HEK293T (cell line): ENCODE measurements at regions not wholly inside any gene's neighbourhood (a gene's known extent, or its start where the extent isn't known, plus 50 kb on each side); places are given as distances from the start of the nearest gene placed in this dataset.

Source experiments
- CTCF ChIA-PET: fragments of 350-600 bp; formaldehyde crosslinking; extraction: SDS; loops from one replicate; lab custom pipeline; 2021; ENCODE audit warnings: antibody characterized with exemption, inconsistent platforms; lab: Yijun Ruan, JAX
- POLR2A ChIA-PET: fragments of 350-600 bp; formaldehyde crosslinking; extraction: SDS; loops from one replicate; lab custom pipeline; 2020; ENCODE audit warnings: antibody characterized with exemption, inconsistent platforms; lab: Yijun Ruan, JAX
- DNase-seq: peaks from one replicate; pipeline ENCODE4 v3.0.0; 2012; ENCODE audit warnings: mixed read lengths; ENCODE audit errors: extremely low spot score
- ARNT ChIP-seq: fragments of 450-650 bp; IDR thresholded peaks from 2 replicates; pipeline ENCODE4 v1.6.1; 2017; ENCODE audit warnings: mild to moderate bottlenecking
- BHLHE40 ChIP-seq: fragments of 450-650 bp; IDR thresholded peaks from 2 replicates; pipeline ENCODE4 v1.6.1; 2016; ENCODE audit warnings: mild to moderate bottlenecking, moderate library complexity, borderline replicate concordance
- CTBP1 ChIP-seq: fragments of 450-650 bp; IDR thresholded peaks from 2 replicates; pipeline ENCODE4 v1.6.1; 2016; ENCODE audit warnings: borderline replicate concordance
- ELF4 ChIP-seq: fragments of 450-650 bp; IDR thresholded peaks from 2 replicates; pipeline ENCODE4 v1.6.1; 2017; ENCODE audit warnings: antibody characterized with exemption
- FOXA1 ChIP-seq: fragments of 450-650 bp; IDR thresholded peaks from 2 replicates; pipeline ENCODE4 v1.6.1; 2016; ENCODE audit warnings: mild to moderate bottlenecking
- FOXK2 ChIP-seq: fragments of 450-650 bp; IDR thresholded peaks from 2 replicates; pipeline ENCODE4 v1.6.1; 2016; ENCODE audit warnings: mild to moderate bottlenecking
- FOXM1 ChIP-seq: fragments of 450-650 bp; IDR thresholded peaks from 2 replicates; pipeline ENCODE4 v1.6.1; 2017; ENCODE audit warnings: mild to moderate bottlenecking, borderline replicate concordance
- HDGF ChIP-seq: fragments of 450-650 bp; IDR thresholded peaks from 2 replicates; pipeline ENCODE4 v1.6.1; 2017; ENCODE audit warnings: antibody characterized with exemption, borderline replicate concordance
- L3MBTL2 ChIP-seq: fragments of 450-650 bp; conservative IDR thresholded peaks from 2 replicates; pipeline ENCODE4 v1.6.1; 2016; ENCODE audit warnings: mild to moderate bottlenecking
- LEF1 ChIP-seq: fragments of 450-650 bp; IDR thresholded peaks from 2 replicates; pipeline ENCODE4 v1.6.1; 2017; ENCODE audit warnings: mild to moderate bottlenecking, borderline replicate concordance
- NFRKB ChIP-seq: fragments of 450-650 bp; IDR thresholded peaks from 2 replicates; pipeline ENCODE4 v1.6.1; 2016; ENCODE audit warnings: mild to moderate bottlenecking, moderate library complexity
- SP1 ChIP-seq: fragments of 450-650 bp; IDR thresholded peaks from 2 replicates; pipeline ENCODE4 v1.6.1; 2017
- SUZ12 ChIP-seq: fragments of 450-650 bp; IDR thresholded peaks from 2 replicates; pipeline ENCODE4 v1.6.1; 2016; ENCODE audit warnings: mild to moderate bottlenecking
- TARDBP ChIP-seq: fragments of 450-650 bp; IDR thresholded peaks from 2 replicates; pipeline ENCODE4 v1.6.1; 2016
- ZNF384 ChIP-seq: fragments of 450-650 bp; IDR thresholded peaks from 2 replicates; pipeline ENCODE4 v1.6.1; 2016
- TF ChIP-seq, protein P1 (sequence below): fragments of 450-650 bp; IDR thresholded peaks from 2 replicates; pipeline ENCODE4 v1.6.1; 2016

- CTCF ChIA-PET = no interaction called here
- DNase-seq = no peak
- no peak for TF ChIP-seq HDGF
- TF ChIP-seq FOXM1 = no peak
- TF ChIP-seq, protein P1, sequence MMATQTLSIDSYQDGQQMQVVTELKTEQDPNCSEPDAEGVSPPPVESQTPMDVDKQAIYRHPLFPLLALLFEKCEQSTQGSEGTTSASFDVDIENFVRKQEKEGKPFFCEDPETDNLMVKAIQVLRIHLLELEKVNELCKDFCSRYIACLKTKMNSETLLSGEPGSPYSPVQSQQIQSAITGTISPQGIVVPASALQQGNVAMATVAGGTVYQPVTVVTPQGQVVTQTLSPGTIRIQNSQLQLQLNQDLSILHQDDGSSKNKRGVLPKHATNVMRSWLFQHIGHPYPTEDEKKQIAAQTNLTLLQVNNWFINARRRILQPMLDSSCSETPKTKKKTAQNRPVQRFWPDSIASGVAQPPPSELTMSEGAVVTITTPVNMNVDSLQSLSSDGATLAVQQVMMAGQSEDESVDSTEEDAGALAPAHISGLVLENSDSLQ = no peak
- no peak for TF ChIP-seq LEF1
- no peak for TF ChIP-seq TARDBP
- no peak for TF ChIP-seq CTBP1
- no peak for TF ChIP-seq FOXA1
- no peak for TF ChIP-seq L3MBTL2
- TF ChIP-seq SUZ12 = no peak
- TF ChIP-seq FOXK2 = no peak
- TF ChIP-seq BHLHE40 = no peak
- POLR2A ChIA-PET = no interaction called here
These were observed 175.7 kb upstream of the RND3 start for GRCh38 chr2:150663143-150663542.

- POLR2A ChIA-PET = no interaction called here
- DNase-seq = no peak
- no peak for TF ChIP-seq L3MBTL2
- no peak for TF ChIP-seq LEF1
- no peak for TF ChIP-seq SP1
- TF ChIP-seq SUZ12 = no peak
- no peak for TF ChIP-seq FOXA1
- no peak for TF ChIP-seq CTBP1
- CTCF ChIA-PET = no interaction called here
These were observed 168.5 kb upstream of the RND3 start for GRCh38 chr2:150656002-150656401.

DNA sequence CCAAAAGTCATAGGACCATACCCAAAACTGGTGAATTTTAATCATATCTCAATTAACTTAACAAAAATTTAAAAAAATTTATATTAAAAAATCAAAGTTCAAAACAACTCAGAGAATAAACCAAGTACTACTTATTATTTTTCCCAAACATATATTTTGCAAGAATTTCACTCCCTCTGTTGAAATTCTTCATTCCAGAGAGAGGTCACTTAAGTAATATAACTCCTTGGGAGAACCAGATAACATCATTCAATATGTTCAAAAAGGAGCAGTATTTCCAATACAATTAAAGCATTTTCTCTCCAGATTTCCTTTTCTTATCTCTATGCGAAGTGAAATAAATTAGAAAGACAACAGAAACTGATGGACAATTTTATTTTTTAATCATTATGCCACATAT lies 165.9 kb upstream of the RND3 start:
- CTCF ChIA-PET = no interaction called here
- no peak for TF ChIP-seq TARDBP
- TF ChIP-seq, protein P1 = no peak
- no peak for TF ChIP-seq BHLHE40
- no peak for TF ChIP-seq CTBP1
- no peak for TF ChIP-seq SP1
- TF ChIP-seq FOXA1 = no peak
- TF ChIP-seq SUZ12 = no peak
- TF ChIP-seq FOXK2 = no peak
- TF ChIP-seq NFRKB = no peak
- TF ChIP-seq FOXM1 = no peak
- no peak for TF ChIP-seq HDGF
- no peak for TF ChIP-seq LEF1
- no peak for TF ChIP-seq L3MBTL2
- no peak for DNase-seq
- POLR2A ChIA-PET = no interaction called here

GRCh38 chr2:150647943-150648342 lies 160.5 kb upstream of the RND3 start:
- ChIA-PET CTCF (no interaction called here), POLR2A (no interaction called here)
- DNase-seq = no peak
- TF ChIP-seq NFRKB = no peak
- TF ChIP-seq FOXA1 = no peak
- TF ChIP-seq FOXM1 = no peak
- no peak for TF ChIP-seq TARDBP
- TF ChIP-seq FOXK2 = no peak
- no peak for TF ChIP-seq SP1
- no peak for TF ChIP-seq ARNT
- no peak for TF ChIP-seq ELF4
- no peak for TF ChIP-seq LEF1
- TF ChIP-seq SUZ12 = no peak
- no peak for TF ChIP-seq HDGF
- TF ChIP-seq BHLHE40 = no peak
- TF ChIP-seq, protein P1 = no peak
- no peak for TF ChIP-seq L3MBTL2
- no peak for TF ChIP-seq CTBP1
- no peak for TF ChIP-seq ZNF384

DNA sequence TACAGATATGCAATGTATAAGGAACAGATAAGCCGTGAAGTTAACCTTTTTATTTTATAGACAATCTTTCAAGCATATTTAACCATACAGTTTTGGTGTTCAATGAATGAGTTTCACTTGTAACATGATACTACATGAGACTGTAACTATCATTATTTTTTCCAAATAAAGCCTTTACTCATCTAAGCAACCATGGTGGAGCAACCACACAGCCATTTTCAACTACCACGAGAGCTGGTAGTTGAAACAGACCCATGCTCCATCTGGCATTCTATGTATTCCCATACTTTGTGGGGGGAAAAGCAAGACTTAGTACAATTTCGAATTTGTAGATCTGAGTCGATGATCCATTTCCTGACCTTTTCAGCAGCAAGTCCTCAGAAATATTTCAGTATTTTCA lies 159.3 kb upstream of the RND3 start:
- ChIA-PET POLR2A (no interaction called here), CTCF (no interaction called here)
- TF ChIP-seq ZNF384 (no peak), ARNT (no peak), NFRKB (no peak), BHLHE40 (no peak), L3MBTL2 (no peak), HDGF (no peak)
- DNase-seq = no peak

DNA sequence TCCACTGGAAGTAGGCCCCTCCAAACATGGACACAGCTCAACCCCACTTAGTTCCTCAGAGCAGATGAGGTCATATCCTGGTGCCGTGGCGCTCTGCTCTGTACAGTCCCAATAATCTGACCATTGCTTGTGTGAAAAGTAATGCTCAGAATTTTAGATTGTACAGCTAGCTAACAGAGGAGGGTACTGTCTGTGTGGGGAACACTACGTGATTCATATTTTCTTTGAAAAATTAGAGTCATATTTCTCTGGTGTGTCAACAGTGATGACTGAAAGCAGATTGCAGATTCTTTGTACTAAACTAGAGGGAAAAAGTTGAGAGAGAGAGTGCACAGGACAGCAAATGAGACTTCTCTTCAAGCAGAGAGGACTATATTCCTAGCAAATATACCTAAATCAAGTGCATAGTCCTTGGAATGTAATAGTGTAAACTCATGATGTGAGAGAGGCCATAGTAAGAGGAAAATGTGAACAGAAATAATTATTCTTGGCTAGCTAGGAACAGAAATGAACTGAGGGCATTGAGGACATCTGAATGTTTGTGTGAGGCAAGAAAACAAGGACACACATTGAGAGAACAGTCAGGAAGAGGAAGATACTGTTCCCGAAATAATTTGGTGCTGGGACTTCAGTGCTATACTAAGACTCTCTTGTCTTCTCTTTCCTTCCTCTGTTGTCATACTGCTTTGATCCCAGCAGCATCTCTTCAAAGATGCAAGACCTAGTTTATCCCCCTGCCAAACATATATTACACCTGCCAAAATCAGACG lies 157.0 kb upstream of the RND3 start:
- ChIA-PET POLR2A (no interaction called here), CTCF (no interaction called here)
- DNase-seq = no peak
- no peak for TF ChIP-seq L3MBTL2
- TF ChIP-seq, protein P1 = no peak
- no peak for TF ChIP-seq HDGF
- no peak for TF ChIP-seq NFRKB
- TF ChIP-seq ELF4 = no peak
- no peak for TF ChIP-seq ZNF384
- TF ChIP-seq ARNT = no peak
- no peak for TF ChIP-seq FOXM1
